GM12865 (cell line): ENCODE measurements at regions not wholly inside any gene's neighbourhood (a gene's known extent, or its start where the extent isn't known, plus 50 kb on each side); places are given as distances from the start of the nearest gene placed in this dataset.
A peak's percentile ranks its signal among the peaks of the same experiment; 100 is the strongest.

ENCODE experiments used
- DNase-seq: peaks from one replicate; pipeline ENCODE4 v3.0.0; 2010; ENCODE audit warnings: low read depth
- H3K4me3 ChIP-seq: 2 replicates; pipeline ENCODE4 v1.5.1; 2011; ENCODE audit warnings: mild to moderate bottlenecking, low read depth, low read length, control low read depth
- TF ChIP-seq, protein P1 (sequence below): IDR thresholded peaks from 2 replicates; pipeline ENCODE4 v1.5.1; 2011; ENCODE audit warnings: low read length, control low read depth, low read depth, inconsistent platforms; ENCODE audit not compliant: insufficient read depth; ENCODE audit errors: missing control alignments

DNA sequence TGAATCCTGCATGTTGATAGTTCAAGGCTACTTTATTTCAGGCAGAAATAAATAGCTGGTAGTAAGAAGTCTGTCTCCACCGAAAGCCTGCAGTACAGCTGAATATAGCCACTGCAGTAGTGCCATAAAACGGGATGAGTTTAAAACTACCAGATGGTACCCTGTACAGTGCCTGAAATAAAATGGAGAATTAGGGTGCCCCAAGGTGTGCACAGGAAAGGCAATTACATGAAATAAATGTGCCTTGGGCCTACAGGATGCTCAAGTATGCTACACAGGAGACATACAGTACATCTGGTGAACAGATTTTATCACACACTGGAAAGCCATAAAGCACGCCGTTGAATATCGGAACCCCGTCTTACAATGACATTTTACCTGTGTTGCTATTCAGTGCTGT lies 447.7 kb upstream of the HNRNPA3 start:
- no peak for DNase-seq
- no peak overlapping the region for H3K4me3 ChIP-seq
- TF ChIP-seq, protein P1, sequence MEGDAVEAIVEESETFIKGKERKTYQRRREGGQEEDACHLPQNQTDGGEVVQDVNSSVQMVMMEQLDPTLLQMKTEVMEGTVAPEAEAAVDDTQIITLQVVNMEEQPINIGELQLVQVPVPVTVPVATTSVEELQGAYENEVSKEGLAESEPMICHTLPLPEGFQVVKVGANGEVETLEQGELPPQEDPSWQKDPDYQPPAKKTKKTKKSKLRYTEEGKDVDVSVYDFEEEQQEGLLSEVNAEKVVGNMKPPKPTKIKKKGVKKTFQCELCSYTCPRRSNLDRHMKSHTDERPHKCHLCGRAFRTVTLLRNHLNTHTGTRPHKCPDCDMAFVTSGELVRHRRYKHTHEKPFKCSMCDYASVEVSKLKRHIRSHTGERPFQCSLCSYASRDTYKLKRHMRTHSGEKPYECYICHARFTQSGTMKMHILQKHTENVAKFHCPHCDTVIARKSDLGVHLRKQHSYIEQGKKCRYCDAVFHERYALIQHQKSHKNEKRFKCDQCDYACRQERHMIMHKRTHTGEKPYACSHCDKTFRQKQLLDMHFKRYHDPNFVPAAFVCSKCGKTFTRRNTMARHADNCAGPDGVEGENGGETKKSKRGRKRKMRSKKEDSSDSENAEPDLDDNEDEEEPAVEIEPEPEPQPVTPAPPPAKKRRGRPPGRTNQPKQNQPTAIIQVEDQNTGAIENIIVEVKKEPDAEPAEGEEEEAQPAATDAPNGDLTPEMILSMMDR: no peak

- TF ChIP-seq, protein P1: no peak
- no peak overlapping the region for H3K4me3 ChIP-seq
- no peak for DNase-seq
These were observed 446.6 kb upstream of the HNRNPA3 start for GRCh38 chr2:176766005-176766404.

DNA sequence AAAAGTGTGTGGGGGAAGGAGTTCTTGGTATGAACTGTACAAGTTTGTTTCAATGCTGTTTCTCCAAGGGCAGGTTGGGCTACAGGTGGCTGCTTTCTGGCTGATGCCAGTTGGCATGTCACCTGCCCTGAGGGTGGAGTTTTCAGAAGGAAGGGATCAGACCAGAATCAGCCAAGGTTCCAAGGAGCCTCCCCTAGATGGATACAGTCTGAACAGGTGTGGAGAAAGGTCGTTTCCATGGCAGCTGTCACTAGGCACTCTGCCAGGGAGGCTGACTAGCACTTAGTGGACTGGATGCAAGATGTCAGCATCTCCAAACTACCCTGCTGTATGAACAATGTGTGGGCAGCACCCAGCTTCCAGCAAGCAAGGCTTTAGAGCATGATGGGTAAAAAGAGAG lies 444.4 kb upstream of the HNRNPA3 start:
- DNase-seq: no peak
- no peak overlapping the region for H3K4me3 ChIP-seq
- TF ChIP-seq, protein P1: no peak

DNA sequence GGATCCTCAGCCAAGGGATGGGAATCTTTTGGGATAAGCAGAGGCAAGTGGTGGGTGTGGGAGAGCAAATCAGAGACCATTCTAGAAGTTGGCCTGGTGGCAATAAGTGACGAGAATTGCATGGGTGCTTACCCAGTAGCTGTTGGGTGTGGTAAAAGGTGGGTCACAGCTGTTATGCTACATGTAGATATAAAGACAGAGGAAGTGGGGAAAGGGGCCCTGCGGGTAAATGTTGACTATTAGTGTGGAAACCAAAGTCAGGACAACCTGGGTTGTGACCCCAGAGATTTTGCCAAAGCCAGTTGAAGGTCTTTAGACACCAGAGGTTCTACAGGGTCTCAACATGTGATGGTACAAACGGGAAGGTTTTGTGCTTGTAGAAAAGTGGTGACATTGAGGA lies 443.6 kb upstream of the HNRNPA3 start:
- H3K4me3 ChIP-seq: no peak overlapping the region
- TF ChIP-seq, protein P1: no peak
- peak; percentile 29 for DNase-seq

DNA sequence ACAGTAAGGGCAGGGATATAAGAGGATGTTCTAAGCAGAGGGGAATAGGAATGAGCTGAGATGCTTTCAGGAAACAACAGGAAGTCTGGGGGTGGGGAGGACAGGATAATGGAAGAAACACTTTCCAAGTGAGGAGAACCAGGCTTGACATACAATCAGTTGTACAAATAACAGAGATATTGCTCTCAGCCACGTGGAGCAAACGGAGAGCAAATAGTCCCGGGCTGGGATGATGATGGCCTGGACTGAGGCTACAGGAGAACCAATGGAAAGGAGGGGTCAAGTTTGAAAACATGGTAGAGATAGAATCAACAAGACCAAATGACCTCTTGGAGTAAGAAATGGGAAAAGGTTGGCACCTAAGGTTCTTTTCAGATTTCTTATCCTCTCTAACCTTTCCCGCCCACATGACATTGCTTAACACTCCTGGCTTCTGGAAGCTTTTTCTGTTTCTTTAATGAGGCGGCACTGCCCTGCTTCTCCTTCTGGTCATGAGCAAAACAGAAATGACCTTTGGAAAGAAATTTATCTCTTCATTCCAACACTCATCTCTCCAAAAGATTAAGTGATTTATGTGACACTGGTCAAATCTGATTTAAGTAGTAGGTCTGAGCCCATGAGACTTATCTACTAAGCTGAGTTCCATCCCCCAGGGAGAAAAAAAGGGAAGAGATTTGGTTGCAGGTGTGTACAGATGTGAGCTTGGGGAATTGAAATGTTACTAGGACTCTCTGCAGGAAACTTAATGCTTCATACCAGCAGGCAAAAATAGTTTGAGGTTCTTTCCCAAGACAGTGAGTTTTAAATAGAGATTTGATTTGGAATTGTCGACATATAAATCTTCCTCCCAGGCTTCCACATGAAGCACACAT lies 442.9 kb upstream of the HNRNPA3 start:
- DNase-seq: no peak

DNA sequence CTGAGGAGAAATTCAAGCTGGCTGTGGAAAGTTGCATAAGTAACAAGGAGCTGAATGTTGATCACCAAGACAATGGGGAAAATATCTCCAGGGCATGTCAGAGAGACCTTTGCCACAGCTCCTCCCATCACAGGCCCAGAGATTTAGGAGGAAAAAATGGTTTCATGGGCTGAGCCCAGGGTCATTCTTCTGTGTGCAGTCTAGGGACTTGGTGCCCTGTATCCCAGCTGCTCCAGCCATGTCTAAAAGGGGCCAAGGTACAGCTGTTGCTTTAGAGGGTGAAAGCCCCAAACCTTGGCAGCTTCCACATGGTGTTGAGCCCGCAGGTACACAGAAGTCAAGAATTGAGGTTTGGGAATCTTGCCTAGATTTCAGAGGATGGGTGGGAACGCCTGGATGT lies 439.8 kb upstream of the HNRNPA3 start:
- H3K4me3 ChIP-seq: no peak overlapping the region
- TF ChIP-seq, protein P1: no peak
- DNase-seq: no peak

More for the DNA sequence above, 442.9 kb upstream of the HNRNPA3 start:
- H3K4me3 ChIP-seq: no peak overlapping the region
- TF ChIP-seq, protein P1: no peak
